ENCODE measurements at regions not wholly inside any gene's neighbourhood (a gene's known extent, or its start where the extent isn't known, plus 50 kb on each side); places are given as distances from the start of the nearest gene placed in this dataset.

DNA sequence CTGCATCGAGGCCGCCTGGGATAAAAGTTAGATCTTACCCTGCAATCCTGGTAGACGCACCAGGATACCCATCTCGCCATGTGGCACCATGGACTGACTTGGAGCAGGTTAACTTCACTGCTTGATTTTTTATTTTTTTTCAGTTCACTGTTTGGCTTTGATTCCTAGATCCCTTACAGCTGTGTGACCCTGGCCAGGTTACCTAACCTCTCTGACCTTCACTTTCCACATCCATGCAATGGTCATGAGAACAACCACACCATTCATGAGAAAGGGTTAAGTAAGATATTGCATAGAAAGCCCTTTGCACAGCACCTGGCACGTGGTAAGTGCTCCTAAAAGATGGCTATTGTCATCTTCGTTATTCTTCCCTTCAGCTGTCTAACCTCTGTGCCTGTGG is 230.5 kb downstream of the SOX9 start:
- TF ChIP-seq, protein P1, sequence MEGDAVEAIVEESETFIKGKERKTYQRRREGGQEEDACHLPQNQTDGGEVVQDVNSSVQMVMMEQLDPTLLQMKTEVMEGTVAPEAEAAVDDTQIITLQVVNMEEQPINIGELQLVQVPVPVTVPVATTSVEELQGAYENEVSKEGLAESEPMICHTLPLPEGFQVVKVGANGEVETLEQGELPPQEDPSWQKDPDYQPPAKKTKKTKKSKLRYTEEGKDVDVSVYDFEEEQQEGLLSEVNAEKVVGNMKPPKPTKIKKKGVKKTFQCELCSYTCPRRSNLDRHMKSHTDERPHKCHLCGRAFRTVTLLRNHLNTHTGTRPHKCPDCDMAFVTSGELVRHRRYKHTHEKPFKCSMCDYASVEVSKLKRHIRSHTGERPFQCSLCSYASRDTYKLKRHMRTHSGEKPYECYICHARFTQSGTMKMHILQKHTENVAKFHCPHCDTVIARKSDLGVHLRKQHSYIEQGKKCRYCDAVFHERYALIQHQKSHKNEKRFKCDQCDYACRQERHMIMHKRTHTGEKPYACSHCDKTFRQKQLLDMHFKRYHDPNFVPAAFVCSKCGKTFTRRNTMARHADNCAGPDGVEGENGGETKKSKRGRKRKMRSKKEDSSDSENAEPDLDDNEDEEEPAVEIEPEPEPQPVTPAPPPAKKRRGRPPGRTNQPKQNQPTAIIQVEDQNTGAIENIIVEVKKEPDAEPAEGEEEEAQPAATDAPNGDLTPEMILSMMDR (conservative IDR thresholded peaks at IDR 0.05; ENCODE audit: low read depth, low read length) = no peak
- no peak for TF ChIP-seq EZH2 (IDR thresholded peaks at IDR 0.05; ENCODE audit: borderline replicate concordance, low read depth, low read length, poor library complexity, severe bottlenecking)

Measured in A673 (cell line).